SK-N-SH (cell line): ENCODE measurements at regions not wholly inside any gene's neighbourhood (a gene's known extent, or its start where the extent isn't known, plus 50 kb on each side); places are given as distances from the start of the nearest gene placed in this dataset.

Experiments used
- ELF1 ChIP-seq: IDR thresholded peaks from 2 replicates; pipeline ENCODE4 v1.4.0; 2012
- EP300 ChIP-seq, 2 experiments: IDR thresholded peaks; 2 replicates each; pipeline versions ENCODE4 v1.4.0 to v1.6.1; 2012; ENCODE audit warnings: borderline replicate concordance in 1 of 2, low read depth in 1 of 2, low read length in 1 of 2
- EZH2phosphoT487 ChIP-seq: fragments of 200-600 bp; sonication (generic); IDR thresholded peaks from 2 replicates; pipeline ENCODE4 v1.6.1; 2017; ENCODE audit warnings: low read depth, mixed run types, mild to moderate bottlenecking, antibody characterized with exemption, moderate library complexity, borderline replicate concordance
- JUND ChIP-seq: IDR thresholded peaks from 2 replicates; pipeline ENCODE4 v1.4.0; 2012
- POLR2AphosphoS5 ChIP-seq: IDR thresholded peaks from 2 replicates; pipeline ENCODE4 v1.6.1; 2012; ENCODE audit warnings: low read depth, low read length
- REST ChIP-seq: IDR thresholded peaks from 2 replicates; pipeline ENCODE4 v1.6.1; 2012; ENCODE audit warnings: mild to moderate bottlenecking, low read depth, low read length, moderate library complexity
- SMC3 ChIP-seq: IDR thresholded peaks from 2 replicates; pipeline ENCODE4 v1.6.1; 2012; ENCODE audit warnings: low read depth, low read length, improper control_type of control experiment
- TAF1 ChIP-seq: IDR thresholded peaks from 2 replicates; pipeline ENCODE4 v1.6.1; 2012; ENCODE audit warnings: low read depth, mild to moderate bottlenecking, low read length, moderate library complexity, borderline replicate concordance
- YY1 ChIP-seq: IDR thresholded peaks from 2 replicates; pipeline ENCODE4 v1.4.0; 2012; ENCODE audit warnings: low read depth, mild to moderate bottlenecking
- TF ChIP-seq, protein P1 (sequence below): fragments of 200-600 bp; sonication (generic); IDR thresholded peaks from 2 replicates; pipeline ENCODE4 v1.6.1; 2017; ENCODE audit warnings: antibody characterized with exemption, mild to moderate bottlenecking, moderate library complexity
- TF ChIP-seq, protein P2 (sequence below): fragments of 150-350 bp; IDR thresholded peaks from 2 replicates; pipeline ENCODE4 v1.6.1; 2017; ENCODE audit warnings: antibody characterized with exemption, low read length, low read depth, borderline replicate concordance
- TF ChIP-seq, protein P3 (sequence below): IDR thresholded peaks from 2 replicates; pipeline ENCODE4 v1.4.0; 2012; ENCODE audit warnings: low read depth, borderline replicate concordance

- TF ChIP-seq, protein P1, sequence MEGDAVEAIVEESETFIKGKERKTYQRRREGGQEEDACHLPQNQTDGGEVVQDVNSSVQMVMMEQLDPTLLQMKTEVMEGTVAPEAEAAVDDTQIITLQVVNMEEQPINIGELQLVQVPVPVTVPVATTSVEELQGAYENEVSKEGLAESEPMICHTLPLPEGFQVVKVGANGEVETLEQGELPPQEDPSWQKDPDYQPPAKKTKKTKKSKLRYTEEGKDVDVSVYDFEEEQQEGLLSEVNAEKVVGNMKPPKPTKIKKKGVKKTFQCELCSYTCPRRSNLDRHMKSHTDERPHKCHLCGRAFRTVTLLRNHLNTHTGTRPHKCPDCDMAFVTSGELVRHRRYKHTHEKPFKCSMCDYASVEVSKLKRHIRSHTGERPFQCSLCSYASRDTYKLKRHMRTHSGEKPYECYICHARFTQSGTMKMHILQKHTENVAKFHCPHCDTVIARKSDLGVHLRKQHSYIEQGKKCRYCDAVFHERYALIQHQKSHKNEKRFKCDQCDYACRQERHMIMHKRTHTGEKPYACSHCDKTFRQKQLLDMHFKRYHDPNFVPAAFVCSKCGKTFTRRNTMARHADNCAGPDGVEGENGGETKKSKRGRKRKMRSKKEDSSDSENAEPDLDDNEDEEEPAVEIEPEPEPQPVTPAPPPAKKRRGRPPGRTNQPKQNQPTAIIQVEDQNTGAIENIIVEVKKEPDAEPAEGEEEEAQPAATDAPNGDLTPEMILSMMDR = no peak
- TF ChIP-seq REST (no peak), YY1 (no peak), SMC3 (no peak), EZH2phosphoT487 (no peak), EP300 (IDR thresholded peaks at IDR 0.05; ENCODE audit: borderline replicate concordance in 1 of 2, low read depth in 1 of 2, low read length in 1 of 2) (no peak), POLR2AphosphoS5 (no peak), ELF1 (no peak), JUND (no peak), TAF1 (no peak)
- TF ChIP-seq, protein P2, sequence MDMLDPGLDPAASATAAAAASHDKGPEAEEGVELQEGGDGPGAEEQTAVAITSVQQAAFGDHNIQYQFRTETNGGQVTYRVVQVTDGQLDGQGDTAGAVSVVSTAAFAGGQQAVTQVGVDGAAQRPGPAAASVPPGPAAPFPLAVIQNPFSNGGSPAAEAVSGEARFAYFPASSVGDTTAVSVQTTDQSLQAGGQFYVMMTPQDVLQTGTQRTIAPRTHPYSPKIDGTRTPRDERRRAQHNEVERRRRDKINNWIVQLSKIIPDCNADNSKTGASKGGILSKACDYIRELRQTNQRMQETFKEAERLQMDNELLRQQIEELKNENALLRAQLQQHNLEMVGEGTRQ = no peak
- TF ChIP-seq, protein P3, sequence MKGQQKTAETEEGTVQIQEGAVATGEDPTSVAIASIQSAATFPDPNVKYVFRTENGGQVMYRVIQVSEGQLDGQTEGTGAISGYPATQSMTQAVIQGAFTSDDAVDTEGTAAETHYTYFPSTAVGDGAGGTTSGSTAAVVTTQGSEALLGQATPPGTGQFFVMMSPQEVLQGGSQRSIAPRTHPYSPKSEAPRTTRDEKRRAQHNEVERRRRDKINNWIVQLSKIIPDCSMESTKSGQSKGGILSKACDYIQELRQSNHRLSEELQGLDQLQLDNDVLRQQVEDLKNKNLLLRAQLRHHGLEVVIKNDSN = no peak
Observed at GRCh38 chr17:45730192-45730591, 53.9 kb upstream of the CRHR1 start.
